GM12878 (cell line): ENCODE measurements at regions not wholly inside any gene's neighbourhood (a gene's known extent, or its start where the extent isn't known, plus 50 kb on each side); places are given as distances from the start of the nearest gene placed in this dataset.

Experiments
- ATAC-seq: fragments of 200-7000 bp; cut with Tn5 transposase; 3 replicates; pipeline ENCODE4 v1.9.1; 2020; ENCODE audit warnings: mild to moderate bottlenecking, moderate library complexity
- BruUV-seq: library from RNA; stranded (reverse); fragments of 400-500 nt; replicated peaks from 2 replicates; lab custom pipeline; 2021; lab: Mats Ljungman, UMichigan
- CTCF ChIA-PET: fragments of 300-600 bp; sonication (Branson Sonifier 250); formaldehyde crosslinking; extraction: SDS; loops from one replicate; lab custom pipeline; 2021; ENCODE audit warnings: inconsistent platforms; lab: Yijun Ruan, JAX
- POLR2A ChIA-PET: fragments of 350-600 bp; formaldehyde crosslinking; extraction: SDS; loops from one replicate; lab custom pipeline; 2021; ENCODE audit warnings: inconsistent platforms; lab: Charles Lee
- RAD21 ChIA-PET: fragments of 300-600 bp; sonication (Branson Sonifier 250); formaldehyde crosslinking; loops from one replicate; lab custom pipeline; 2023; ENCODE audit warnings: antibody characterized with exemption; ENCODE audit not compliant: unreplicated experiment; lab: Charles Lee
- SMC1A ChIA-PET: fragments of 300-600 bp; sonication (Branson Sonifier 250); formaldehyde crosslinking; loops from one replicate; lab custom pipeline; 2023; ENCODE audit not compliant: unreplicated experiment, uncharacterized antibody; lab: Charles Lee
- DNase-seq: peaks from one replicate; pipeline ENCODE4 v3.0.0-alpha.2; 2011; ENCODE audit warnings: low read depth, low spot score
- FAIRE-seq: peaks from 3 replicates; lab custom pipeline; 2011; peaks lifted over from hg19 to GRCh38; lab: Jason Lieb, UNC
- H2AFZ ChIP-seq: 2 replicates; pipeline ENCODE4 v1.6.0; 2011; ENCODE audit warnings: low read depth, low read length, control low read depth; ENCODE audit not compliant: control insufficient read depth
- H3K27ac ChIP-seq: 2 replicates; pipeline ENCODE4 v1.5.1; 2011; ENCODE audit warnings: control low read depth; ENCODE audit not compliant: control insufficient read depth, insufficient read depth
- H3K27me3 ChIP-seq, 2 experiments: replicated peaks in 1 of 2; 2 replicates each; pipeline versions ENCODE4 v1.6.0 to v1.6.1; 2011; ENCODE audit warnings: low read length in 1 of 2; ENCODE audit not compliant: control insufficient read depth in 2 of 2, insufficient read depth in 2 of 2
- H3K36me3 ChIP-seq, 2 experiments: 2 replicates each; pipeline ENCODE4 v1.5.1; 2011; ENCODE audit warnings: low read length in 1 of 2; ENCODE audit not compliant: control insufficient read depth in 2 of 2, insufficient read depth in 2 of 2
- H3K4me1 ChIP-seq: 2 replicates; pipeline ENCODE4 v1.6.1; 2011; ENCODE audit warnings: mild to moderate bottlenecking, low read length, moderate library complexity, mixed read lengths; ENCODE audit not compliant: control insufficient read depth, insufficient read depth
- H3K4me2 ChIP-seq: 2 replicates; pipeline ENCODE4 v1.6.0; 2011; ENCODE audit warnings: control low read depth; ENCODE audit not compliant: control insufficient read depth, insufficient read depth
- H3K4me3 ChIP-seq: fragments of 200-600 bp; sonication (generic); 2 replicates; pipeline ENCODE4 v1.5.1; 2016
- H3K79me2 ChIP-seq: 2 replicates; pipeline ENCODE4 v1.6.0; 2011; ENCODE audit warnings: low read length; ENCODE audit not compliant: control insufficient read depth, insufficient read depth
- H3K9ac ChIP-seq: 2 replicates; pipeline ENCODE4 v1.8.0; 2011; ENCODE audit warnings: low read length, control low read depth, mixed read lengths; ENCODE audit not compliant: control insufficient read depth, insufficient read depth
- H3K9me3 ChIP-seq: replicated peaks from 3 replicates; pipeline ENCODE4 v1.5.1; 2011; ENCODE audit warnings: mild to moderate bottlenecking, low read length; ENCODE audit not compliant: control insufficient read depth, insufficient read depth
- H4K20me1 ChIP-seq: 2 replicates; pipeline ENCODE4 v1.6.0; 2011; ENCODE audit not compliant: control insufficient read depth, insufficient read depth
- CBX5 ChIP-seq: sonication (generic); IDR thresholded peaks from 2 replicates; pipeline ENCODE4 v1.6.1; 2016; ENCODE audit warnings: low read depth, moderate library complexity, mild to moderate bottlenecking, inconsistent platforms
- CHD1 ChIP-seq: IDR thresholded peaks from 2 replicates; pipeline ENCODE4 v1.6.1; 2012; ENCODE audit warnings: low read depth, low read length, improper control_type of control experiment
- IKZF1 ChIP-seq: fragments of 450-650 bp; conservative IDR thresholded peaks from 2 replicates; pipeline ENCODE4 v1.6.1; 2017; ENCODE audit warnings: antibody characterized with exemption, mild to moderate bottlenecking
- MTA3 ChIP-seq: IDR thresholded peaks from 2 replicates; pipeline ENCODE4 v1.6.1; 2012; ENCODE audit warnings: low read length, inconsistent platforms, borderline replicate concordance
- PAX5 ChIP-seq: IDR thresholded peaks from 2 replicates; pipeline ENCODE4 v1.6.1; 2011; ENCODE audit warnings: low read depth, low read length, borderline replicate concordance
- PAX8 ChIP-seq: fragments of 450-650 bp; IDR thresholded peaks from 2 replicates; pipeline ENCODE4 v1.6.1; 2017; ENCODE audit warnings: mild to moderate bottlenecking, moderate library complexity
- PML ChIP-seq: IDR thresholded peaks from 2 replicates; pipeline ENCODE4 v1.6.1; 2012; ENCODE audit warnings: low read length, inconsistent platforms
- RAD51 ChIP-seq: fragments of 450-650 bp; IDR thresholded peaks from 2 replicates; pipeline ENCODE4 v1.6.1; 2016; ENCODE audit warnings: moderate library complexity, mild to moderate bottlenecking, inconsistent platforms
- RELA ChIP-seq: fragments of 450-650 bp; IDR thresholded peaks from 2 replicates; pipeline ENCODE4 v1.8.0; 2014; ENCODE audit warnings: borderline replicate concordance; ENCODE audit not compliant: partially characterized antibody
- SPI1 ChIP-seq: IDR thresholded peaks from 2 replicates; pipeline ENCODE4 v1.6.1; 2011; ENCODE audit warnings: low read depth, mild to moderate bottlenecking, low read length, moderate library complexity, borderline replicate concordance; ENCODE audit not compliant: insufficient read depth
- SREBF1 ChIP-seq: IDR thresholded peaks from 2 replicates; pipeline ENCODE4 v1.6.1; 2012; ENCODE audit warnings: mild to moderate bottlenecking, low read length
- SUZ12 ChIP-seq: fragments of 200-600 bp; sonication (generic); IDR thresholded peaks from one replicate; pipeline ENCODE4 v1.6.1; 2018; ENCODE audit warnings: antibody characterized with exemption, mild to moderate bottlenecking; ENCODE audit not compliant: unreplicated experiment
- YY1 ChIP-seq: IDR thresholded peaks from 2 replicates; pipeline ENCODE4 v1.6.1; 2011; ENCODE audit warnings: low read depth, mild to moderate bottlenecking, low read length
- ZNF207 ChIP-seq: fragments of 450-650 bp; IDR thresholded peaks from 2 replicates; pipeline ENCODE4 v1.6.1; 2014; ENCODE audit warnings: antibody characterized with exemption, mild to moderate bottlenecking, borderline replicate concordance
- ZNF217 ChIP-seq: fragments of 450-650 bp; IDR thresholded peaks from 2 replicates; pipeline ENCODE4 v1.6.1; 2017; ENCODE audit warnings: antibody characterized with exemption, mild to moderate bottlenecking
- WGBS: methylation state at CpG from one replicate; pipeline ENCODE4 v1.1.6; 2016; ENCODE audit warnings: low lambda C conversion rate; ENCODE audit not compliant: insufficient replicate concordance, insufficient coverage; ENCODE audit errors: missing lambda C conversion rate; 5-methylcytosine and 5-hydroxymethylcytosine counted together
- in situ Hi-C: fragments of 300-500 bp; cut with MboI; formaldehyde crosslinking; loops from 9 replicates; pipeline ENCODE4 v1.14.3; 2018; ENCODE audit warnings: mixed read lengths
- intact Hi-C: fragments of 100-400 bp; cut with micrococcal nuclease; formaldehyde crosslinking; loops from one replicate; pipeline ENCODE4 v1.14.2; 2022; ENCODE audit not compliant: unreplicated experiment
- TF ChIP-seq, protein P1 (sequence below): IDR thresholded peaks from 2 replicates; pipeline ENCODE4 v1.6.1; 2011; ENCODE audit warnings: mild to moderate bottlenecking, low read depth, low read length, moderate library complexity; ENCODE audit not compliant: insufficient replicate concordance
- TF ChIP-seq, protein P2 (sequence below): fragments of 450-650 bp; IDR thresholded peaks from 2 replicates; pipeline ENCODE4 v1.6.1; 2016; ENCODE audit warnings: mild to moderate bottlenecking
- TF ChIP-seq, protein P3 (sequence below): fragments of 450-650 bp; IDR thresholded peaks from 2 replicates; pipeline ENCODE4 v1.6.1; 2017; ENCODE audit warnings: mild to moderate bottlenecking, moderate library complexity

DNA sequence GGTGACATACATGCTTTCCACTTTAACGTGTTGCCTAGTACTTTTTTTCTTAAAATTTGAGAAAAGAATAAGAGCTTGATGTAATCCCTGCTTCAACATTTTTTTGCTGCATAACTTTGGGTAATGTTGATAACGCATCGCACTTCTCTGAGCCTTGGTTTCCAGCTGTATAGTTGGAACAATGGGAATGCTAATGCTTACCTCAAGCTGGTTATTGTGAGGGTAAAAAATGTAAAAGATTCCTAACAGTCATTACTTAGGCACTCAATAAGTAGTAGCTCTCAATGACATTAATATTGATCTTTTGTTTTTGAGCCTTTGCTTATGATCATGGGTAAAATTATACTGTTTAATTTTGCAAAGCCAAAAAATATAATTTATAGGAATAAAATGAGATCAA is 683.3 kb upstream of the CXADR start:
- H3K4me2 ChIP-seq: no peak overlapping the region
- ChIA-PET RAD21 (no interaction called here), CTCF (no interaction called here), POLR2A (no interaction called here), SMC1A (no interaction called here)
- H3K36me3 ChIP-seq: no peaks in the 10 kb centered on the region
- H3K4me1 ChIP-seq: no peaks in the 10 kb centered on the region
- no peaks in the 10 kb centered on the region for H3K9me3 ChIP-seq
- BruUV-seq: no TSS peak
- intact Hi-C loops: no loop called here
- no peaks in the 10 kb centered on the region for H4K20me1 ChIP-seq
- H3K4me3 ChIP-seq: no peak overlapping the region
- H3K79me2 ChIP-seq: no peaks in the 10 kb centered on the region
- H3K27me3 ChIP-seq: no peaks in the 10 kb centered on the region
- DNase-seq (no peak), FAIRE-seq (no peak), ATAC-seq (no peak)
- in situ Hi-C loops: no loop called here
- no peak overlapping the region for H3K9ac ChIP-seq
- H2AFZ ChIP-seq: no peak overlapping the region
- no peak overlapping the region for H3K27ac ChIP-seq
- TF ChIP-seq RELA (no peak), CHD1 (no peak), SPI1 (no peak), ZNF217 (no peak), YY1 (no peak), PML (no peak), SUZ12 (no peak), IKZF1 (no peak), CBX5 (no peak), RAD51 (no peak), SREBF1 (no peak), PAX5 (no peak), MTA3 (no peak), PAX8 (no peak), ZNF207 (no peak)
- TF ChIP-seq, protein P1, sequence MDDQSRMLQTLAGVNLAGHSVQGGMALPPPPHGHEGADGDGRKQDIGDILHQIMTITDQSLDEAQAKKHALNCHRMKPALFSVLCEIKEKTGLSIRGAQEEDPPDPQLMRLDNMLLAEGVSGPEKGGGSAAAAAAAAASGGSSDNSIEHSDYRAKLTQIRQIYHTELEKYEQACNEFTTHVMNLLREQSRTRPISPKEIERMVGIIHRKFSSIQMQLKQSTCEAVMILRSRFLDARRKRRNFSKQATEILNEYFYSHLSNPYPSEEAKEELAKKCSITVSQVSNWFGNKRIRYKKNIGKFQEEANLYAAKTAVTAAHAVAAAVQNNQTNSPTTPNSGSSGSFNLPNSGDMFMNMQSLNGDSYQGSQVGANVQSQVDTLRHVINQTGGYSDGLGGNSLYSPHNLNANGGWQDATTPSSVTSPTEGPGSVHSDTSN: no peak
- TF ChIP-seq, protein P2, sequence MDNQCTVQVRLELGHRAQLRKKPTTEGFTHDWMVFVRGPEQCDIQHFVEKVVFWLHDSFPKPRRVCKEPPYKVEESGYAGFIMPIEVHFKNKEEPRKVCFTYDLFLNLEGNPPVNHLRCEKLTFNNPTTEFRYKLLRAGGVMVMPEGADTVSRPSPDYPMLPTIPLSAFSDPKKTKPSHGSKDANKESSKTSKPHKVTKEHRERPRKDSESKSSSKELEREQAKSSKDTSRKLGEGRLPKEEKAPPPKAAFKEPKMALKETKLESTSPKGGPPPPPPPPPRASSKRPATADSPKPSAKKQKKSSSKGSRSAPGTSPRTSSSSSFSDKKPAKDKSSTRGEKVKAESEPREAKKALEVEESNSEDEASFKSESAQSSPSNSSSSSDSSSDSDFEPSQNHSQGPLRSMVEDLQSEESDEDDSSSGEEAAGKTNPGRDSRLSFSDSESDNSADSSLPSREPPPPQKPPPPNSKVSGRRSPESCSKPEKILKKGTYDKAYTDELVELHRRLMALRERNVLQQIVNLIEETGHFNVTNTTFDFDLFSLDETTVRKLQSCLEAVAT: no peak
- TF ChIP-seq, protein P3, sequence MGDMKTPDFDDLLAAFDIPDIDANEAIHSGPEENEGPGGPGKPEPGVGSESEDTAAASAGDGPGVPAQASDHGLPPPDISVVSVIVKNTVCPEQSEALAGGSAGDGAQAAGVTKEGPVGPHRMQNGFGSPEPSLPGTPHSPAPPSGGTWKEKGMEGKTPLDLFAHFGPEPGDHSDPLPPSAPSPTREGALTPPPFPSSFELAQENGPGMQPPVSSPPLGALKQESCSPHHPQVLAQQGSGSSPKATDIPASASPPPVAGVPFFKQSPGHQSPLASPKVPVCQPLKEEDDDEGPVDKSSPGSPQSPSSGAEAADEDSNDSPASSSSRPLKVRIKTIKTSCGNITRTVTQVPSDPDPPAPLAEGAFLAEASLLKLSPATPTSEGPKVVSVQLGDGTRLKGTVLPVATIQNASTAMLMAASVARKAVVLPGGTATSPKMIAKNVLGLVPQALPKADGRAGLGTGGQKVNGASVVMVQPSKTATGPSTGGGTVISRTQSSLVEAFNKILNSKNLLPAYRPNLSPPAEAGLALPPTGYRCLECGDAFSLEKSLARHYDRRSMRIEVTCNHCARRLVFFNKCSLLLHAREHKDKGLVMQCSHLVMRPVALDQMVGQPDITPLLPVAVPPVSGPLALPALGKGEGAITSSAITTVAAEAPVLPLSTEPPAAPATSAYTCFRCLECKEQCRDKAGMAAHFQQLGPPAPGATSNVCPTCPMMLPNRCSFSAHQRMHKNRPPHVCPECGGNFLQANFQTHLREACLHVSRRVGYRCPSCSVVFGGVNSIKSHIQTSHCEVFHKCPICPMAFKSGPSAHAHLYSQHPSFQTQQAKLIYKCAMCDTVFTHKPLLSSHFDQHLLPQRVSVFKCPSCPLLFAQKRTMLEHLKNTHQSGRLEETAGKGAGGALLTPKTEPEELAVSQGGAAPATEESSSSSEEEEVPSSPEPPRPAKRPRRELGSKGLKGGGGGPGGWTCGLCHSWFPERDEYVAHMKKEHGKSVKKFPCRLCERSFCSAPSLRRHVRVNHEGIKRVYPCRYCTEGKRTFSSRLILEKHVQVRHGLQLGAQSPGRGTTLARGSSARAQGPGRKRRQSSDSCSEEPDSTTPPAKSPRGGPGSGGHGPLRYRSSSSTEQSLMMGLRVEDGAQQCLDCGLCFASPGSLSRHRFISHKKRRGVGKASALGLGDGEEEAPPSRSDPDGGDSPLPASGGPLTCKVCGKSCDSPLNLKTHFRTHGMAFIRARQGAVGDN: no peak
- 2% methylated on average over 3 of the region's 3 CpGs for WGBS
